Keratinocyte (primary cell): ENCODE measurements at regions not wholly inside any gene's neighbourhood (a gene's known extent, or its start where the extent isn't known, plus 50 kb on each side); places are given as distances from the start of the nearest gene placed in this dataset.

Experiments
- DNase-seq: peaks from one replicate; pipeline ENCODE4 v3.0.0-alpha.2; 2011; ENCODE audit warnings: low read depth, missing footprints, low spot score
- FAIRE-seq: peaks from 2 replicates; lab custom pipeline; 2011; peaks lifted over from hg19 to GRCh38; lab: Jason Lieb, UNC
- H2AFZ ChIP-seq: 2 replicates; pipeline ENCODE4 v1.6.0; 2012; ENCODE audit warnings: low read length, control low read depth, inconsistent platforms; ENCODE audit not compliant: control insufficient read depth
- H3K27ac ChIP-seq: 2 replicates; pipeline ENCODE4 v1.5.1; 2011; ENCODE audit warnings: low read length; ENCODE audit not compliant: control insufficient read depth, insufficient read depth
- H3K27me3 ChIP-seq: 3 replicates; pipeline ENCODE4 v1.6.0; 2011; ENCODE audit warnings: low read length; ENCODE audit not compliant: control insufficient read depth, insufficient read depth; ENCODE audit errors: extremely low read depth
- H3K36me3 ChIP-seq, 2 experiments: 2 replicates in 1 of 2; 3 replicates in 1 of 2; pipeline ENCODE4 v1.5.1; 2011; ENCODE audit warnings: low read length in 2 of 2, mild to moderate bottlenecking in 1 of 2; ENCODE audit not compliant: control insufficient read depth in 2 of 2, insufficient read depth in 2 of 2; ENCODE audit errors: extremely low read depth in 1 of 2
- H3K4me1 ChIP-seq: 3 replicates; pipeline ENCODE4 v1.5.1; 2011; ENCODE audit warnings: low read length; ENCODE audit not compliant: control insufficient read depth, insufficient read depth; ENCODE audit errors: extremely low read depth
- H3K4me2 ChIP-seq: 3 replicates; pipeline ENCODE4 v1.6.0; 2011; ENCODE audit warnings: low read depth, low read length; ENCODE audit not compliant: control insufficient read depth, insufficient read depth; ENCODE audit errors: extremely low read depth
- H3K4me3 ChIP-seq, 3 experiments: fragments of 200-600 bp in 1 of 3; sonication (generic) in 1 of 3; 2 replicates in 2 of 3; 3 replicates in 1 of 3; pipeline ENCODE4 v1.5.1; 2011 to 2016; ENCODE audit warnings: low read length in 3 of 3, mild to moderate bottlenecking in 3 of 3, control low read depth in 2 of 3, inconsistent platforms in 1 of 3, low read depth in 1 of 3, mixed read lengths in 1 of 3, mixed run types in 1 of 3, moderate library complexity in 1 of 3; ENCODE audit not compliant: control insufficient read depth in 2 of 3, insufficient read depth in 2 of 3; ENCODE audit errors: extremely low read depth in 1 of 3
- H3K79me2 ChIP-seq: 2 replicates; pipeline ENCODE4 v1.6.0; 2012; ENCODE audit warnings: low read length; ENCODE audit not compliant: control insufficient read depth, insufficient read depth
- H3K9ac ChIP-seq: 3 replicates; pipeline ENCODE4 v1.6.0; 2011; ENCODE audit warnings: low read length; ENCODE audit not compliant: control insufficient read depth, insufficient read depth; ENCODE audit errors: extremely low read depth
- H3K9me1 ChIP-seq: 3 replicates; pipeline ENCODE4 v1.6.0; 2011; ENCODE audit warnings: low read length; ENCODE audit not compliant: control insufficient read depth, insufficient read depth; ENCODE audit errors: extremely low read depth
- H3K9me3 ChIP-seq: 2 replicates; pipeline ENCODE4 v1.5.1; 2012; ENCODE audit warnings: low read depth, low read length; ENCODE audit not compliant: control insufficient read depth
- H4K20me1 ChIP-seq: 3 replicates; pipeline ENCODE4 v1.6.0; 2011; ENCODE audit warnings: low read length; ENCODE audit not compliant: control insufficient read depth, insufficient read depth; ENCODE audit errors: extremely low read depth
- EZH2 ChIP-seq: IDR thresholded peaks from one replicate; pipeline ENCODE4 v1.6.1; 2012; ENCODE audit warnings: inconsistent platforms, mild to moderate bottlenecking, low read length, moderate library complexity
- dilution Hi-C: fragments of 300-500 bp; cut with MboI; formaldehyde crosslinking; loops from one replicate; pipeline ENCODE4 v1.7.0; 2020; ENCODE audit warnings: low sequenced_read_pairs; ENCODE audit not compliant: extremely low pct_ligation_motif_present
- TF ChIP-seq, protein P1 (sequence below), 3 experiments: IDR thresholded peaks in 1 of 3; conservative IDR thresholded peaks in 1 of 3; optimal IDR thresholded peaks in 1 of 3; 2 replicates in 2 of 3; 3 replicates in 1 of 3; pipeline versions ENCODE3 to v1.5.1; 2011; ENCODE audit warnings: low read length in 3 of 3, mild to moderate bottlenecking in 3 of 3, moderate library complexity in 2 of 3, control low read depth in 1 of 3, inconsistent platforms in 1 of 3; ENCODE audit not compliant: insufficient read depth in 2 of 3; ENCODE audit errors: extremely low read depth in 1 of 3

DNA sequence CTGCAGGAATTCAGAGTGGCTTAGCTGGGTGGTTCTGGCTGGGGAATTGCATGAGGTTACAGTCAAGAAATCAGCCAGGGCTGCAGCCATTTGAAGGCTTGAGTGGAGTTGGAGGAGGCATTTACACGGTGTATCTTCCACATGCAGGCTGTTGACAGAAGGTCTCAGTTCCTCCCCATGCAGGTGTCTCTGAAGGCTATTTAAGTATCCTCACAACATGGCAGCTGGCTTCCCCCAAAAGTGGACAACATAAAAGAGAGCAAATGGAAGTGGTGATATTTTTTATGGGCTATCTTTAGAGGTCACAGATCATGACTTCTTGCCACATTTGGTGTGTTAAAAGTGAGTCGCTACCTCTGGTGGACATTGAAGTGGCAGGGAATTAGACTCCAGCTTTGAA lies 60.1 kb upstream of the SPRED1 start:
- no peak overlapping the region for H2AFZ ChIP-seq
- TF ChIP-seq, protein P1, sequence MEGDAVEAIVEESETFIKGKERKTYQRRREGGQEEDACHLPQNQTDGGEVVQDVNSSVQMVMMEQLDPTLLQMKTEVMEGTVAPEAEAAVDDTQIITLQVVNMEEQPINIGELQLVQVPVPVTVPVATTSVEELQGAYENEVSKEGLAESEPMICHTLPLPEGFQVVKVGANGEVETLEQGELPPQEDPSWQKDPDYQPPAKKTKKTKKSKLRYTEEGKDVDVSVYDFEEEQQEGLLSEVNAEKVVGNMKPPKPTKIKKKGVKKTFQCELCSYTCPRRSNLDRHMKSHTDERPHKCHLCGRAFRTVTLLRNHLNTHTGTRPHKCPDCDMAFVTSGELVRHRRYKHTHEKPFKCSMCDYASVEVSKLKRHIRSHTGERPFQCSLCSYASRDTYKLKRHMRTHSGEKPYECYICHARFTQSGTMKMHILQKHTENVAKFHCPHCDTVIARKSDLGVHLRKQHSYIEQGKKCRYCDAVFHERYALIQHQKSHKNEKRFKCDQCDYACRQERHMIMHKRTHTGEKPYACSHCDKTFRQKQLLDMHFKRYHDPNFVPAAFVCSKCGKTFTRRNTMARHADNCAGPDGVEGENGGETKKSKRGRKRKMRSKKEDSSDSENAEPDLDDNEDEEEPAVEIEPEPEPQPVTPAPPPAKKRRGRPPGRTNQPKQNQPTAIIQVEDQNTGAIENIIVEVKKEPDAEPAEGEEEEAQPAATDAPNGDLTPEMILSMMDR (optimal IDR thresholded peaks at IDR 0.05 in 1 of 3, IDR thresholded peaks at IDR 0.05 in 1 of 3, conservative IDR thresholded peaks at IDR 0.05 in 1 of 3; ENCODE audit: extremely low read depth in 1 of 3, insufficient read depth in 2 of 3, low read length in 3 of 3), result no peak
- TF ChIP-seq EZH2, result no peak
- H3K4me3 ChIP-seq, result no peak overlapping the region
- H3K9ac ChIP-seq, result no peak overlapping the region
- H4K20me1 ChIP-seq, result no peaks in the 10 kb centered on the region
- no peaks in the 10 kb centered on the region for H3K9me3 ChIP-seq
- H3K9me1 ChIP-seq, result no peaks in the 10 kb centered on the region
- dilution Hi-C loops, result no loop called here
- no peaks in the 10 kb centered on the region for H3K36me3 ChIP-seq
- DNase-seq, result no peak
- no peak for FAIRE-seq
- no peaks in the 10 kb centered on the region for H3K4me1 ChIP-seq
- H3K4me2 ChIP-seq, result no peak overlapping the region
- no peaks in the 10 kb centered on the region for H3K27me3 ChIP-seq
- no peaks in the 10 kb centered on the region for H3K79me2 ChIP-seq
- H3K27ac ChIP-seq, result no peak overlapping the region

DNA sequence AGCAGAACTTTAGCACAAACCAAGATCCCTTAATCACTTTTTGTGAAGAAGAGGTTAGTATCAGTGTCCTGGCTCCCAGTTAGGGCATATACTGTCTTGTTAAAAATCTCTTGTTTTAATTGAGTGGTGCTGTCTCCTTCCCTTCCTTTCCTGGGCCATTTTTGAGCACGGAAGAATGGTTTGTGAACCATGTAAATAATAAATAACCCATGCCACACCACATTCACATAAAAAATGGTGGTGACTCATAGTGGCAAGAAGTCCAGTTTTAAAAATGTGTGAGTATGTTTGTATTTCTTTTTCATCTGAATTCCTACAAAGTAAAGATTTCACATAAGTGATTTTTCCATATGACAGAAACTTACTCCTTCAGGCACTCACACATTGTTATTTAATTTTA lies 59.1 kb upstream of the SPRED1 start:
- Histone ChIP-seq H4K20me1 (no peaks in the 10 kb centered on the region), H3K36me3 (no peaks in the 10 kb centered on the region), H2AFZ (no peak overlapping the region), H3K9me3 (no peaks in the 10 kb centered on the region), H3K27ac (no peak overlapping the region), H3K9ac (no peak overlapping the region), H3K4me1 (no peaks in the 10 kb centered on the region), H3K27me3 (no peaks in the 10 kb centered on the region), H3K4me2 (no peak overlapping the region), H3K4me3 (no peak overlapping the region), H3K9me1 (no peaks in the 10 kb centered on the region), H3K79me2 (no peaks in the 10 kb centered on the region)
- TF ChIP-seq, protein P1 (optimal IDR thresholded peaks at IDR 0.05 in 1 of 3, IDR thresholded peaks at IDR 0.05 in 1 of 3, conservative IDR thresholded peaks at IDR 0.05 in 1 of 3; ENCODE audit: extremely low read depth in 1 of 3, insufficient read depth in 2 of 3, low read length in 3 of 3), result no peak
- no peak for TF ChIP-seq EZH2
- dilution Hi-C loops, result no loop called here
- DNase-seq (no peak), FAIRE-seq (no peak)
